OCI-LY1 (cell line): ENCODE measurements at regions not wholly inside any gene's neighbourhood (a gene's known extent, or its start where the extent isn't known, plus 50 kb on each side); places are given as distances from the start of the nearest gene placed in this dataset.

Experiments
- H2AFZ ChIP-seq: fragments of 200-600 bp; sonication (generic), shearing (Covaris generic); 2 replicates; pipeline ENCODE4 v1.6.0; 2014; ENCODE audit warnings: antibody characterized with exemption, mild to moderate bottlenecking, low read length
- H3F3A ChIP-seq: fragments of 200-600 bp; sonication (generic), shearing (Covaris generic); 2 replicates; pipeline ENCODE4 v1.6.0; 2014; ENCODE audit warnings: mild to moderate bottlenecking, antibody characterized with exemption, low read length, moderate library complexity; ENCODE audit not compliant: insufficient read depth
- H3K27ac ChIP-seq: fragments of 200-600 bp; sonication (generic); 2 replicates; pipeline ENCODE4 v1.5.1; 2014; ENCODE audit warnings: low read length, mixed run types, mild to moderate bottlenecking, low read depth; ENCODE audit not compliant: poor library complexity, severe bottlenecking
- H3K27me3 ChIP-seq: fragments of 200-600 bp; sonication (generic); 2 replicates; pipeline ENCODE4 v1.6.0; 2014; ENCODE audit warnings: antibody characterized with exemption, mild to moderate bottlenecking, low read length, moderate library complexity; ENCODE audit not compliant: insufficient read depth
- H3K36me3 ChIP-seq: fragments of 200-600 bp; sonication (generic); 2 replicates; pipeline ENCODE4 v1.6.1; 2014; ENCODE audit warnings: mild to moderate bottlenecking, antibody characterized with exemption, low read length, moderate library complexity, mixed read lengths; ENCODE audit not compliant: insufficient read depth
- H3K4me1 ChIP-seq: fragments of 200-600 bp; sonication (generic); 2 replicates; pipeline ENCODE4 v1.5.1; 2014; ENCODE audit warnings: mild to moderate bottlenecking, low read length, moderate library complexity; ENCODE audit not compliant: insufficient read depth, severe bottlenecking
- H3K4me2 ChIP-seq: fragments of 200-600 bp; sonication (generic), shearing (Covaris generic); 2 replicates; pipeline ENCODE4 v1.6.1; 2014; ENCODE audit warnings: low read length
- H3K4me3 ChIP-seq: fragments of 200-600 bp; sonication (generic); 2 replicates; pipeline ENCODE4 v1.5.1; 2014; ENCODE audit warnings: low read length, low read depth, mild to moderate bottlenecking, mixed read lengths; ENCODE audit not compliant: poor library complexity, severe bottlenecking
- H3K79me2 ChIP-seq: fragments of 200-600 bp; shearing (Covaris generic); 2 replicates; pipeline ENCODE4 v1.6.1; 2016; ENCODE audit warnings: mixed run types, low read length, mixed read lengths; ENCODE audit not compliant: insufficient read depth
- H3K9ac ChIP-seq: fragments of 200-600 bp; sonication (generic), shearing (Covaris generic); 2 replicates; pipeline ENCODE4 v1.6.1; 2014; ENCODE audit warnings: mild to moderate bottlenecking, low read length, mixed read lengths
- H3K9me2 ChIP-seq: fragments of 200-600 bp; sonication (generic), shearing (Covaris generic); 2 replicates; pipeline ENCODE4 v1.6.1; 2014; ENCODE audit warnings: low read depth, mild to moderate bottlenecking, low read length, mixed read lengths
- H3K9me3 ChIP-seq: fragments of 200-600 bp; shearing (Covaris generic); 2 replicates; pipeline ENCODE4 v1.6.1; 2014; ENCODE audit warnings: low read length, mixed read lengths
- H4K20me1 ChIP-seq: fragments of 200-600 bp; sonication (generic), shearing (Covaris generic); 2 replicates; pipeline ENCODE4 v1.6.0; 2016; ENCODE audit warnings: mild to moderate bottlenecking, low read length; ENCODE audit not compliant: insufficient read depth
- EZH2 ChIP-seq: fragments of 200-600 bp; sonication (generic), shearing (Covaris generic); IDR thresholded peaks from 2 replicates; pipeline ENCODE4 v1.8.0; 2017; ENCODE audit warnings: borderline replicate concordance, mixed run types, mild to moderate bottlenecking, antibody characterized with exemption, low read length, moderate library complexity, mixed read lengths
- TF ChIP-seq, protein P1 (sequence below): fragments of 200-600 bp; sonication (generic), shearing (Covaris generic); IDR thresholded peaks from 2 replicates; pipeline ENCODE4 v1.5.1; 2017; ENCODE audit warnings: mild to moderate bottlenecking, antibody characterized with exemption, low read length, moderate library complexity, mixed read lengths

DNA sequence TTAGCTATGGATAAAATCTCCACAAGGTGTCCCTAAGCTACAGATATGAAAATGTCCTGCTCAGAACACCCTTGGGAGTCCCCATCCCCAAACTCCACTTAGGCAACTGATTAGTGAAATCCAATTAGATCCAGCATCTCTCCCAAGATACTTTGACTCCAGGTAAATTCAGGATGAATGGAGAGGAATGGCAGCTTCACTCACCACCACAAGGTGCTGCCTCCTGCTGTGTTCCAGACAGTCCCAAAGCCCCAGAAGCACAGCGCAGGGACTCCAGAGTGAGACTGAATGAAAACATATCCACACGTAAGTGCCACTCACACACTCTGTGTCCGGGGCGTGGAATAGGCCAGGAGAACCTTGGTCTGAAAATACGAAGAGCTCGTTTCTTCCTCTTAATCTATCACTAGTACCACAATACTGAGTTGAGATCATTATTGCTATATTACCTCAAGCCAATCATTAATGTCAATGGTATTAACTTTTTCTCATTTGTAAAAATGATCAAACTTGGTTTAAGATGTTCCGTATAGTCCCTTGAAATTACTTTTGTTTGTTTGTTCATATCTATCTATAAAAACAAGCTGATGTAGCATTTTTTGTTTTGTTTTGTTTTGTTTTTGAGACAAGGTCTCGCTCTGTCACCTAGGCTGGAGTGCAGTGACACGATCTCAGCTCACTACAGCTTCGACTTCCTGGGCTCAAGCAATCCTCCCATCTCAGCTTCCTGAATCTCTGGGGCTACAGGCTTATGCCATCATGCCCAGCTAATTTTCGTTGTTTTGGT lies 70.0 kb upstream of the BICD1 start:
- TF ChIP-seq EZH2: no peak
- TF ChIP-seq, protein P1, sequence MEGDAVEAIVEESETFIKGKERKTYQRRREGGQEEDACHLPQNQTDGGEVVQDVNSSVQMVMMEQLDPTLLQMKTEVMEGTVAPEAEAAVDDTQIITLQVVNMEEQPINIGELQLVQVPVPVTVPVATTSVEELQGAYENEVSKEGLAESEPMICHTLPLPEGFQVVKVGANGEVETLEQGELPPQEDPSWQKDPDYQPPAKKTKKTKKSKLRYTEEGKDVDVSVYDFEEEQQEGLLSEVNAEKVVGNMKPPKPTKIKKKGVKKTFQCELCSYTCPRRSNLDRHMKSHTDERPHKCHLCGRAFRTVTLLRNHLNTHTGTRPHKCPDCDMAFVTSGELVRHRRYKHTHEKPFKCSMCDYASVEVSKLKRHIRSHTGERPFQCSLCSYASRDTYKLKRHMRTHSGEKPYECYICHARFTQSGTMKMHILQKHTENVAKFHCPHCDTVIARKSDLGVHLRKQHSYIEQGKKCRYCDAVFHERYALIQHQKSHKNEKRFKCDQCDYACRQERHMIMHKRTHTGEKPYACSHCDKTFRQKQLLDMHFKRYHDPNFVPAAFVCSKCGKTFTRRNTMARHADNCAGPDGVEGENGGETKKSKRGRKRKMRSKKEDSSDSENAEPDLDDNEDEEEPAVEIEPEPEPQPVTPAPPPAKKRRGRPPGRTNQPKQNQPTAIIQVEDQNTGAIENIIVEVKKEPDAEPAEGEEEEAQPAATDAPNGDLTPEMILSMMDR: no peak
- Histone ChIP-seq H3K9me2 (no peaks in the 10 kb centered on the region), H3K4me3 (no peak overlapping the region), H3K79me2 (no peaks in the 10 kb centered on the region), H3K9me3 (no peaks in the 10 kb centered on the region), H3K4me2 (no peak overlapping the region), H2AFZ (no peak overlapping the region), H3K4me1 (no peaks in the 10 kb centered on the region), H3F3A (no peaks in the 10 kb centered on the region), H3K36me3 (no peaks in the 10 kb centered on the region), H4K20me1 (no peaks in the 10 kb centered on the region), H3K9ac (no peak overlapping the region), H3K27me3 (no peaks in the 10 kb centered on the region), H3K27ac (no peak overlapping the region)

DNA sequence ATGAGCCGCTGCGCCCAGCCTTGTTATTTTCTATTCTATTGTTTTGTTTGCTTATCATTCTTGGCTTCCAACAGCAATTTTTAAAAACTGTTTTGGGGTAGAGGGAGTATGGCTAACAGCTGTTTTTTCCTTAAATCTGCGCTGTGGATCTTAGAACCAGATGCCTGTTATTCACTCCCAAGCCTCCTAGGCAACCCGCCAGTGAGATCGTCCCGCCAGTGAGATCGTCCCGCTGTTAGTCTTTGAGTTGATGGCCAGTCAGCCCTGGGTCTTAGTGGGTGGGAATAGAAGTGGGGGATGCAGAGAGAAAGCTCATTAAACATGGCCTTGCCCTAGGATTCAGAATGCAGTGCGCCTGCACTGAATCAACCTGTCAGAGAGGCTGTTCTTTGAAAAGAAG lies 67.3 kb upstream of the BICD1 start:
- Histone ChIP-seq H3K9me2 (no peaks in the 10 kb centered on the region), H3K27me3 (no peaks in the 10 kb centered on the region), H3K79me2 (no peaks in the 10 kb centered on the region), H3K9me3 (peaks cover 14% of the 10 kb centered on the region), H3K36me3 (no peaks in the 10 kb centered on the region), H2AFZ (no peak overlapping the region), H3F3A (no peaks in the 10 kb centered on the region), H3K27ac (no peak overlapping the region), H4K20me1 (no peaks in the 10 kb centered on the region), H3K4me2 (no peak overlapping the region), H3K9ac (no peak overlapping the region), H3K4me3 (no peak overlapping the region), H3K4me1 (no peaks in the 10 kb centered on the region)
- no peak for TF ChIP-seq EZH2
- TF ChIP-seq, protein P1: no peak

DNA sequence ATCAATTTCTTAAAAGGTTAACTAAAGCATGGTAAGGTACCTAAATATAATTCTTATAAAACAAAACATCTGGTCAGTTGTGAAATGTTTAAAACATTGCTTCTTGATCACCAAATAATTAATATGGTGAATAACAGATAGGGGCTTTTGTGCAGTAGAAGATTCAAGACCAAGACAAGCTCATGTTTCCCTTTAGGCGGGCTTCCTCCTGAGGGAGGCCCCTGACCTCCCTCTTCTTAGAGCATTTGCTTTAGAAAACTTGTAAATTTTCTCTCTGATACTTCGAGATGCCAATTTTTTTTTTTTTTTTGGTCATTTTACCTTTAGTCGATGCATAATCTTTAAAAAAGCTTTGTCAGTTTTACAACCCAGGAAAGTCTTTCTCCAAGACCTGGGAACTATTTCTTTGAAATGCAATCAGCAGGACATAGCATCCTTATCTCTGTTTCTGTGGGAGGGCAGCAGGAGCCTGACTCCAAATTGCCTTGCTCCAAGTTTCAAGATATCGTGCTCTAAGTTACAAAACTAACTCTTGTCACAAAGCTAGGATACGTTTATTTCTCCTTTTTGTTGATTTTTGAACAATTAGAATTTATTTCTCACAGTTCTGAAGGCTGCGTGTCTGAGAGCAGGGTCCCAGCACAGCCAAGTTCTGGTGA lies 66.6 kb upstream of the BICD1 start:
- H3K27me3 ChIP-seq: no peaks in the 10 kb centered on the region
- peaks cover 14% of the 10 kb centered on the region for H3K9me3 ChIP-seq
- H3K4me3 ChIP-seq: no peak overlapping the region
- no peaks in the 10 kb centered on the region for H3K36me3 ChIP-seq
- no peak overlapping the region for H3K9ac ChIP-seq
- no peak for TF ChIP-seq EZH2
- TF ChIP-seq, protein P1: no peak
- H3F3A ChIP-seq: no peaks in the 10 kb centered on the region
- no peak overlapping the region for H3K4me2 ChIP-seq
- H3K4me1 ChIP-seq: no peaks in the 10 kb centered on the region
- H4K20me1 ChIP-seq: no peaks in the 10 kb centered on the region
- no peaks in the 10 kb centered on the region for H3K79me2 ChIP-seq
- no peak overlapping the region for H2AFZ ChIP-seq
- H3K27ac ChIP-seq: no peak overlapping the region
- H3K9me2 ChIP-seq: no peaks in the 10 kb centered on the region
